ENCODE measurements at regions not wholly inside any gene's neighbourhood (a gene's known extent, or its start where the extent isn't known, plus 50 kb on each side); places are given as distances from the start of the nearest gene placed in this dataset.

DNA sequence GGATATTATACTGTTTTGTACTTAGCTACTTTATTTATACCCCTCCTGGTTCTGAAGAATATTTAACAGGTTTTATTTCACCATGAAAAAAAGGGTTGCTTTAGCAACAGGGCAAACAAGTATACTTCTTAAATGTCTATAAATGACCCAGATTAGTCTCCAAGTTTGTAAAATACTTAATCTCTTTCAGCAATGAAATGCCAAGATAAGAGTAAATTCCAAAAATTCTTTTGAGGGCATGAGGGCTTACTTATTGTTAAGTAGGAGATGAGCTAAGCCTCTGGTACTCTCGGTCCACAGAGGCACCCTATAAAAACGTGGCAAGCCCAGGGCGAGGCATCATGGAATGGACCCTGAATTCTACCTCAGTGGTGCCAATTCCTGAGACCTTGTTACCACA is 264.8 kb upstream of the NSMCE3 start:
- TF ChIP-seq, protein P1, sequence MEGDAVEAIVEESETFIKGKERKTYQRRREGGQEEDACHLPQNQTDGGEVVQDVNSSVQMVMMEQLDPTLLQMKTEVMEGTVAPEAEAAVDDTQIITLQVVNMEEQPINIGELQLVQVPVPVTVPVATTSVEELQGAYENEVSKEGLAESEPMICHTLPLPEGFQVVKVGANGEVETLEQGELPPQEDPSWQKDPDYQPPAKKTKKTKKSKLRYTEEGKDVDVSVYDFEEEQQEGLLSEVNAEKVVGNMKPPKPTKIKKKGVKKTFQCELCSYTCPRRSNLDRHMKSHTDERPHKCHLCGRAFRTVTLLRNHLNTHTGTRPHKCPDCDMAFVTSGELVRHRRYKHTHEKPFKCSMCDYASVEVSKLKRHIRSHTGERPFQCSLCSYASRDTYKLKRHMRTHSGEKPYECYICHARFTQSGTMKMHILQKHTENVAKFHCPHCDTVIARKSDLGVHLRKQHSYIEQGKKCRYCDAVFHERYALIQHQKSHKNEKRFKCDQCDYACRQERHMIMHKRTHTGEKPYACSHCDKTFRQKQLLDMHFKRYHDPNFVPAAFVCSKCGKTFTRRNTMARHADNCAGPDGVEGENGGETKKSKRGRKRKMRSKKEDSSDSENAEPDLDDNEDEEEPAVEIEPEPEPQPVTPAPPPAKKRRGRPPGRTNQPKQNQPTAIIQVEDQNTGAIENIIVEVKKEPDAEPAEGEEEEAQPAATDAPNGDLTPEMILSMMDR (optimal IDR thresholded peaks at IDR 0.05 in 1 of 3, IDR thresholded peaks at IDR 0.05 in 1 of 3, conservative IDR thresholded peaks at IDR 0.05 in 1 of 3; ENCODE audit: extremely low read depth in 1 of 3, insufficient read depth in 2 of 3, low read length in 3 of 3), result no peak
- TF ChIP-seq EZH2 (IDR thresholded peaks at IDR 0.05; ENCODE audit: low read length), result no peak
